OCI-LY1 (cell line): ENCODE measurements at regions not wholly inside any gene's neighbourhood (a gene's known extent, or its start where the extent isn't known, plus 50 kb on each side); places are given as distances from the start of the nearest gene placed in this dataset.
"Not testable (repeated sequence)": the region's sequence is repeated elsewhere in the genome, so short reads cannot be mapped to it uniquely, and the experiment has no call there.

Experiments used
- EZH2 ChIP-seq: fragments of 200-600 bp; sonication (generic), shearing (Covaris generic); IDR thresholded peaks from 2 replicates; pipeline ENCODE4 v1.8.0; 2017; ENCODE audit warnings: borderline replicate concordance, mixed run types, mild to moderate bottlenecking, antibody characterized with exemption, low read length, moderate library complexity, mixed read lengths
- TF ChIP-seq, protein P1 (sequence below): fragments of 200-600 bp; sonication (generic), shearing (Covaris generic); IDR thresholded peaks from 2 replicates; pipeline ENCODE4 v1.5.1; 2017; ENCODE audit warnings: mild to moderate bottlenecking, antibody characterized with exemption, low read length, moderate library complexity, mixed read lengths

DNA sequence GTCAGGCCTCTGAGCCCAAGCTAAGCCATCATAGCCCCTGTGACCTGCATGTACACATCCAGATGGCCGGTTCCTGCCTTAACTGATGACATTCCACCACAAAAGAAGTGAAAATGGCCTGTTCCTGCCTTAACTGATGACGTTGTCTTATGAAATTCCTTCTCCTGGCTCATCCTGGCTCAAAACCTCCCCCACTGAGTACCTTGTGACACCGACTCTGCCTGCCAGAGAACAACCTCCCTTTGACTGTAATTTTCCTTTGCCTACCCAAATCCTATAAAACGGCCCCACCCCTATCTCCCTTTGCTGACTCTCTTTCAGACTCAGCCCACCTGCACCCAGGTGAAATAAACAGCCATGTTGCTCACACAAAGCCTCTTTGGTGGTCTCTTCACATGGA is 77.7 kb upstream of the CCZ1B start:
- TF ChIP-seq, protein P1, sequence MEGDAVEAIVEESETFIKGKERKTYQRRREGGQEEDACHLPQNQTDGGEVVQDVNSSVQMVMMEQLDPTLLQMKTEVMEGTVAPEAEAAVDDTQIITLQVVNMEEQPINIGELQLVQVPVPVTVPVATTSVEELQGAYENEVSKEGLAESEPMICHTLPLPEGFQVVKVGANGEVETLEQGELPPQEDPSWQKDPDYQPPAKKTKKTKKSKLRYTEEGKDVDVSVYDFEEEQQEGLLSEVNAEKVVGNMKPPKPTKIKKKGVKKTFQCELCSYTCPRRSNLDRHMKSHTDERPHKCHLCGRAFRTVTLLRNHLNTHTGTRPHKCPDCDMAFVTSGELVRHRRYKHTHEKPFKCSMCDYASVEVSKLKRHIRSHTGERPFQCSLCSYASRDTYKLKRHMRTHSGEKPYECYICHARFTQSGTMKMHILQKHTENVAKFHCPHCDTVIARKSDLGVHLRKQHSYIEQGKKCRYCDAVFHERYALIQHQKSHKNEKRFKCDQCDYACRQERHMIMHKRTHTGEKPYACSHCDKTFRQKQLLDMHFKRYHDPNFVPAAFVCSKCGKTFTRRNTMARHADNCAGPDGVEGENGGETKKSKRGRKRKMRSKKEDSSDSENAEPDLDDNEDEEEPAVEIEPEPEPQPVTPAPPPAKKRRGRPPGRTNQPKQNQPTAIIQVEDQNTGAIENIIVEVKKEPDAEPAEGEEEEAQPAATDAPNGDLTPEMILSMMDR, result not testable (repeated sequence)
- TF ChIP-seq EZH2, result not testable (repeated sequence)
